SH-SY5Y (cell line): ENCODE measurements at regions not wholly inside any gene's neighbourhood (a gene's known extent, or its start where the extent isn't known, plus 50 kb on each side); places are given as distances from the start of the nearest gene placed in this dataset.

Source experiments
- GATA2 ChIP-seq: IDR thresholded peaks from 2 replicates; pipeline ENCODE4 v1.6.1; 2011; ENCODE audit warnings: mild to moderate bottlenecking, low read depth, low read length
- GATA3 ChIP-seq: IDR thresholded peaks from 2 replicates; pipeline ENCODE4 v1.6.1; 2011; ENCODE audit warnings: low read depth, mild to moderate bottlenecking, low read length, moderate library complexity

DNA sequence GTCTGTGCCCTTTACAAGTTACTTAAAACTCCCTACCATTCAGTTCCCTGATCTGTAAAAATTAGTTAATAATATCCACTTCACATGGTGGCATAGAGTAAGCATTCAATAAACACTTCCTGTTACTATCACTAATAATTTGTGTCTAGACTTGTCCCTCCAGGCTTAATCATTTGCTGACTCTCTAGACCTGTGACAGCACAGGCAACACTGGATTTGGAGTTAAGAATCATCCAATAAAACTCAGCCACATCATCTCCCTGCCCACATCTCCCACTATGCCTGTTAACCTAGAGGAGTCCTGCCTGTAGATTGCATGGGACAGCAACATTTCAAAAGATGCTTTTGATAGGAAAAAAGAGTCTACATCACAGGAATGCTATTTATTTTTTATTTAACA lies 564.6 kb downstream of the MFSD1 start:
- no peak for TF ChIP-seq GATA2
- no peak for TF ChIP-seq GATA3

DNA sequence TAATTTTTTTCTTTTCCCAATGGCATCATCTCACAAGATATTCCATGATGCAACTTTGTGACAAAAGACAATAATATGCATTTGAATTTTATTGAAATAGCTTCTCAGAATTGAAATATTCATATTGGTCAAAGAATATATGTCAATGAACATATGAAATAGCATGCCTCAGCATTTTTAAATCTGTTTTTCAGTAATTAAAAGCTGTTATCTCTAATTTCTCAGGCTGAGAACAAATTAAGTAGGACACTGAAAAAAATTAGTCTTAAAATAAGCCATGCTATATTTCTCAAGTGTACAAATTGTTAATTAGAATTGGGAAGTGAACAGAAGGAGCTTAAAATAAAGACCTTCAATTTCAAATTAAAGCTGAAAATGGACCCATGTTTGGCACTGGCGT lies 570.1 kb downstream of the MFSD1 start:
- TF ChIP-seq GATA3 = no peak
- TF ChIP-seq GATA2 = no peak

DNA sequence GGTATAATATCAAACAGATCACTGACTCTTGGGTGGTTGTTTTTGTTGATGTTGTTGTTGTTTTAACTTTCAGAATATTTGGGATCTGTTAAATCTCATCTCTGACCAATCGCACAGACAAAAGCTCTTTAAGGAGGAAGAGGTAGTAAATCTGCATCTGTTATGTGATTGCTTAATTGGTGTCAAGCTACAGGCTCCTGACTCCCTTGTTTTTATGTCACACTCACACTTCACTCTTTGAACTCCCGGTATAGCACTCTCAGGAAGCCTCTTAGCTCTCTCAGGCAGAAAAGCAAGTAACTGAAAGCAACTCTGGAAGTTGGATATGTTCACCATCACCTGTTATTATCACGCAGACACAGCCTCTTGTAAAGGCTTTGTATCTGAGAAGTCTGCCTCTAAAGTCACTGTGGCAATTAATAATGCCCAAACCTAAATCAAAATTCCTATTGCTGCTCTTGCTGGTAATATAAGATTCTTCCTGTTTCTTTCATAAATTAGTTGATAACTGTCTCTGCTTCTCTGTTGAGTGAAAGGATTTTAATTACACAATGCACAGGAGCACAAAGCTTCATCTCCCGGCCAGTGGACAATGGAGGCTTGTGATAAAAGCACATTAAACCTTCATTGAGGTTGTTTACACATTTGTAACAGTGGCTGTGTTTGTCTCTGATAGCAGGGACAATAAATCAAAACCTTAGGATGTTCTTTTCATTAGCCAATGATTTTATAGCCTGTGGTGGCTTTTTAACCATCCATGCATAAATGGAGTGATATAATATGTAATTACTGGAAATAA lies 576.7 kb downstream of the MFSD1 start:
- no peak for TF ChIP-seq GATA3

DNA sequence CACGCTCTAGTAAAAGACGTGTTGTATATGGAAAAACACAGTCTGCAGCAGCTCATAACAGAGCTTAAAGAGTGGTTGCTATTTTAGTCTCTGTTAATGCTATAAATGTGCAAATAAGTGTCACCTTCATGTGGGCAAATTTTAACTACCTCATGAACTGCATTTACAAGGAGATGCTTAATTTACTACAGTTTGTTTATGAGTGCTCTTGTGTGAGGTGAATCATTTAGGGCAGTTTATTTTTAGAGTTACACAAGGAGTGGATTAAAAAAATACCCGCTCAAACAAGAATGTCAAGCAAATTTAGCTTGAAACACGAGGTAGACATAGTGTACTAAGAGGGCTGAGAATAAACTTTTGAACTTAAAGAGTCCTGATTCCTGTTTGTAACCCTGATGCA lies 579.0 kb downstream of the MFSD1 start:
- no peak for TF ChIP-seq GATA3
- no peak for TF ChIP-seq GATA2

DNA sequence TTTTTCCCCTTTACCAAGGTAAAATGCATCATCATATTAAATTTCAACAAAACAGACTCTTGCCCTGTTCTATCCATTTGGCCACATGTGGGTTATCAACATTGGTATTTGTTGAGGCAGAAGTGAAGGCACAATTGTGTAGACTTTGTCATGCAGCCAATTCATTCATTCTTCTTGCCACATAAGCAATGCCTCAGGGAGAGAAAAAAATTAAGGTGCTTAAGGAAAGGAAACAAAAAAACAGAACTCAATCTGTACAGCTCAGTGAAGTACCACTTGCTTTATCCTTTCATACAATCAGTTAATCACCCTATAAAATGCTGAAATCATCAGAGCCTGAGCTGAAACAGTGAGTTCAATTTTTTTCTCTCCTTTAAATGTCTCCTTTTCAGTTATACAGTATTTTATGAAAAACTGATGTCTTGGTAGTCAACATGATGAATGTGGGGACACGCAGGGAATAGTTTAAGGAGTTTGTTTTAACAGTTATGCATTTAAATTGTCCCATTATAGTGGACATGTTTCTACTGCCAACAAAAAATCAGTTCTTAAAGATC lies 588.9 kb downstream of the MFSD1 start:
- TF ChIP-seq GATA3 (no peak), GATA2 (no peak)

DNA sequence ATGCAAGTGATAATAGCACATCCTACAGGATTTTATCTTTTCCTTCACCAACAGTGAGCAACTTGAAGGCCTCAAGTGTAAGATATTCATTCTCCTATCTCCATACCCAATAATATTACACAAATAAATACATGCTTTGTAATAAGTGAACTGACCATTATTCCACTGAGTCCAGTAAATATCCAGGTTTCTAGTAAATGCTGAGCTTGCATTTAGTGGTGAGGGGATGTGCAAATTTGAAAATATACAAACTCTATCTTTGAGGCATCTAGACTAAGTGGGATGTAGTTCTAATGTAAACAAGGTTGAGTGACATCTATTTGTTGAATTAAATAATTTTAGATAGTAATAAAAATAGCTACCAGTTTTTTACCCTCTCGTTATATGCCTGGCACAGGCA lies 587.6 kb upstream of the IL12A start:
- no peak for TF ChIP-seq GATA2
- no peak for TF ChIP-seq GATA3

DNA sequence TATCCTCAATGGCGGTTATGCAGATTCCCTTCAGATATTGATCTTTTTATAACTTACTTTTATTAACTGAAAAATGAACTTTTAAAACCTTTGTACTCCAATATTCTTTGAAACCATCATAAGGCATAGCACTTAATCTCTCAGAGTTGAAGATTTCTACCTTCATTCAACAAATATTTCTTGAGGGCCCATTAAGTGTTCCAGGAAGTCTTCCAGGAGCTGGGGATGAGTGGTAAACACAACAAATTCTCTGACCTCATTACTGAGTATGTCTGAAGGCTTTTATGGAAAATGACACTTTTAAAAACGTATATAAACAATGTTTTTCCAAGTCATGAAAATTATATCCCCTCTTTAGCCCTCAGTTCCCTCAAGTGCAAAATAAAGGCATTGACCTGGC lies 575.3 kb upstream of the IL12A start:
- TF ChIP-seq GATA3 = no peak
- no peak for TF ChIP-seq GATA2

DNA sequence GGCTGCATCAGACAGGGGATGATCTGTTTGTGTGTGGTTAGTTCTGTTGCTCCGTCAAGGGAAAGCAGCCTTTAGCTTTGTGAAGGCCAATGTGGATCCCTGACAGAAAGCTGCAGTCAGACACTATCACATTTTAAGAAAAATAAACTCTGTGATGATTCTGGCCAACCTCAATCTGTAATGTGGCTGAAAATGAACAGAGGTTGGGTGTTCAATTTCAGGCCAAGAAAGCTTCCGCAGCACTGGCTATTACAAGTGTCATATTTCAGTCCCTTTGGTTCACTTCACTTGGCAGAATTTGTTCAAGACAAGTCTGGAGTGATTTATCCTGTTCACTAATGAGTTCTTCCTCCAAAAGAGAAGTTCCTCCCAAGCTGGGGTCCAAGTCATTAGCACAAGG lies 571.8 kb upstream of the IL12A start:
- TF ChIP-seq GATA3 (no peak), GATA2 (no peak)

DNA sequence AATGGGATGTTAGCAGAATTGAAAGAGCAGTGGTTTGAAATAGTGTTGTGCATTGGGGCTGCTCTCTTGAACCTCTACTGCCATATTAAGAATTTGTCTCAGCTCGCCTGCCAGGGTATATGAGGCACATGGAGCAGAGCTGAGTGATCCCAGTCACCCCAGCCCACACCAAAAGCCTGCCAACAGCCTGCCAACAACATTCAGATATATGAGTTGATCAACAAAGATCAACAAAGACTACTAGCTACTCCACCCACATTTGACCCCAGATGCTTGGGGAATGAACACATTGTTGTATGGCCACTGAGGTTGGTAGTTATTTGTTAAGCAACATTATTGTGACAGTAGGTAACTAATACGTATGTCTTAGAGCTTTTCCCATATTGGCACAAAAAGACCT lies 570.9 kb upstream of the IL12A start:
- TF ChIP-seq GATA3 (no peak), GATA2 (no peak)

DNA sequence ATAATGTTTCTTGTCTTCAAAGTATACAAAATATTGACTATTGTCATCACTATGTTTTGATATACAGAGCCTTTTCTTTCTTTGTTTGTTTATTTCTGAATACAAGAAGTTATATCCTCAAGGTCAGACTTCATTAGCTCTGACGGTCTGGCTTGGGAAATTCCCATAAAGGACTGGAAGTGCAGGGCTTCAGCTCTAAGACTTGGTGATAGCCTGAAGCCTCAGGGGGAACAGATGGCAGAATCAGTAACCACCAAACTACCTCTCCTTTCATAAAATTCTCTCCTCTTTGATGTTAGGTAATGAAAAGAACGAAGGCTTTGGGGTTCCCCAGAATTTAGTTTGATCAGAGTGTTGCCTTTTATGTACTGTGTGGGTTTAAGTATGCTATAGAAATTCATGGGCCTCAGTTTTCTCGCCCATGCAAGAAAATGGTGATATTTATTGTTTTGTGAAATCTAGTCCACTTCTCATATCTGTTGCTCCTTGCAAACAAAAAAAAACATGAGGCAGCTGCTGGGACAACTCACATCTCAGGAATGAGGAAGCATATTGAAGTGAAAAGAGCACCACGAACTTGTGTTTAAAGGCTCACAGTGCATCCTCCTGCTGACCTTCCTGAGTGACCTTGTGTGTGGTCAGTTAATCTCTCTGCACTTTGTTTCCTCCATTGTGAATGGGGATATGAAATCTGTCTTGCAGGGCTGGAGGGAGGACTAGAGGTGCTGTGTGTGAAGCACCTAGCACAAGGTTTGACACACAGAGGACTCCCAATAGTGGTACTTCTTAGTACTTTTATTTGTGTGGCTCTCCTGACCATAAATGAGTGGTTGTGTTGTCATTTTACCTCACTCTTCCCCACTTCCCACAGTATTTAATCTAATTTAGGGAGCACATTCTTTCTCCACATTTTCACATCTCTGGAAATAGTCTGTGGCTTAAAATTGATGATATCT lies 569.8 kb upstream of the IL12A start:
- TF ChIP-seq GATA3 (no peak), GATA2 (no peak)

DNA sequence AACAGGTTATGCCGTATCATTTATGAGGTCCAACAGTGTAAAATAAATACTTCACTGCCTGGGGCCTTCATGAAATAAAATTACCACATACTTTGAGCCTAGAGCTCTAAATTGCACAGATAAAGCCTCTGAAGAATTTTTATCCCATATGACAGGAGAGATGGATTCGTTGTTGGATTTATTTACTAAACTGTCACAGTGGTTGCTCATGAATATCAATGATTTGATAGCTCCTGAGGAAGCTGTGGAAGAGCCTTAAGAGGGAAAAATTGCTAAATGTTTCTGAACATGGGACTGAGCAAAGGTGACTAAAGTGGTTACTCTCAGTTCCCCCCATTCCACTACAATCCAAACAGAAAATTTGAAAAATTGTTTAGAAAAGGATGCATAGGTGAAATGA lies 558.9 kb upstream of the IL12A start:
- no peak for TF ChIP-seq GATA3

DNA sequence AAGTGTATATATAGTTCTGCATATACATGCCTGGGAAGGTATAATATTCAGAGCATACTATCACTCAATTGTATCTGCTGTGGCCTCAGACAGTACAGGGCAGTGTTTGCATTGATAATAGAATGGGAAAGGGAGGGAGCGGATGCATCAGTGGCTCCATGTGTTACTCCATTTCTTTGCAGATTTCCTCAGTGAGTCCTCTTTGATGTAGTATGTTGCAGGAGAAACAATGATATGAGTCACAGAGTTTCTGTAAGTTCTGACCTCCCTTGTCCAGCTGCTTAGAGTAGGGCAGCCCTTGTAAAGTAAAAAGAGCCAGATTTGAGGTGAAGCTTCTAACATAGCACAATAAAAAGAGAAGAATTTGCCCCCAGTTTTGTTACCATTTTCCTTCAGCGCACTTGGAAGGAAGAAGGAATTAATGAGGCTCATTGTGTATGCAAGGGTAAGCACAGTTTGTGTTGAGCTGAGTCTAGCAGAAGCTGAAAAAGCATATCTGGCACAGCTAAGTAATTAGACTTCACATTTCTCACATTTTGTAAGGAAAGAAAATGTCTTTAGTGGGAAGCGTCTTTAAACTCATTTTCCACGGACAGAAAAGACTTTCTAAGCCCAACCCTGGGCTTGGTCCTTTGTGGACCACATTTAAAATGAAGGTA lies 555.8 kb upstream of the IL12A start:
- TF ChIP-seq GATA2 (no peak), GATA3 (no peak)

DNA sequence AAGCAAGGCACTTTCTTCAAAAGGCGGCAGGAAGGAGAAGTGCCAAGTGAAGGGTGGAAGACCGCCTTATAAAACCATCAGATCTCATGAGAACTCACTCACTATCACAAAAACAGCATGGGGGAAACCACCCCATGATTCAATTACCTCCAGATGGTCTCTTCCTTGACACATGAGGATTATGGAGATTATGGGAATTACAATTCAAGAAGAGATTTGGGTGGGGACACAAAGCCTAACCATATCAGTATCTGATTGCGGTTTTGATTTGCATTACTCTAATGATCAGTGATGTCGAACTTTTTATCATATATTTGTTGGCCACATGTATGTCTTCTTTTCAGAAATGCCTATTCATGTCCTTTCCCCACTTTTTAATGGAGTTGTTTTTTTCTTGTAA lies 549.3 kb upstream of the IL12A start:
- TF ChIP-seq GATA2 (no peak), GATA3 (no peak)

DNA sequence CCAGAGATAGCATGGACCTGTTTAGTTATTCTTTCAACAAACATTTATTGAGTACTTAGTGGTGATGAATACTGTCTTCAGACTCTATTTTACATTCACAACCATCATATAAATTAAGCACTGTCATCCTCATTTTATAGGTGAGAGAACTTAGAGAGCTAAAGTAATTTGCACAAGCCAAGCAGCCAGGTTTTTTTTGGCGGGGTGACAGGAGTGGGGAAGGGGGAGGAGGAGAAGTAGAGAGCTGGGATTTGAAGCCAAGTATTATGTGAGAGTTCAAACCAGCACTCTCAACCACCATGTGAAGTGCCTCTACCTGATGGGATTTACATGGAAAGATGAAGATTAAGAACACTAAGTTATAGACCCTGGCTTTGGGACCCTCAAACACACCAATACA lies 547.4 kb upstream of the IL12A start:
- no peak for TF ChIP-seq GATA2
- no peak for TF ChIP-seq GATA3

DNA sequence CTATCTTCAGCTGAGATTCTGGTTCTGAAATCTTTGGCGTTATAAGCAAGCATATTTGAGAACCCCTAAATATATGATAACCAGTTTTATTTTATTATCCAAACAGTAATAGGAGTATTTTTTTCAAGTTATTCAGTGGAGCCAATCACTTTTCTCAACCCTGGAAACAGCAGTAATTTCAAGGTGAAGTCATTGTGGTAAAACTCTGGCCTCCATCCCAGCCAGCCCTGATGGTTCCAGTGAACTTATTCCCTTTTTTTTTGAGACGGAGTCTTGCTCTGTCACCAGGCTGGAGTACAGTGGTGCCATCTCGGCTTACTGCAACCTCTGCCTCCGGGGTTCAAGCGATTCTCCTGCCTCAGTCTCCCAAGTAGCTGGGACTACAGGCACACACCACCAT lies 545.4 kb upstream of the IL12A start:
- TF ChIP-seq GATA2 = no peak
- no peak for TF ChIP-seq GATA3
